Nephron progenitor cell (in vitro differentiated cells): ENCODE measurements at regions not wholly inside any gene's neighbourhood (a gene's known extent, or its start where the extent isn't known, plus 50 kb on each side); places are given as distances from the start of the nearest gene placed in this dataset.

Source experiments
- DNase-seq: peaks from one replicate; pipeline ENCODE4 v3.0.0; 2021
- H3K27ac Mint-ChIP-seq: 2 replicates; pipeline ENCODE4 v1.8.0; 2021; ENCODE audit warnings: mild to moderate bottlenecking, moderate library complexity, mixed read lengths
- H3K27me3 Mint-ChIP-seq: 2 replicates; pipeline ENCODE4 v1.8.0; 2021; ENCODE audit warnings: mild to moderate bottlenecking, low read depth, mixed read lengths; ENCODE audit not compliant: poor library complexity
- H3K36me3 Mint-ChIP-seq: 2 replicates; pipeline ENCODE4 v1.8.0; 2021; ENCODE audit warnings: low read depth, mixed read lengths
- H3K4me1 Mint-ChIP-seq: 2 replicates; pipeline ENCODE4 v1.8.0; 2021; ENCODE audit warnings: mixed read lengths
- H3K4me3 Mint-ChIP-seq: 2 replicates; pipeline ENCODE4 v1.8.0; 2021; ENCODE audit warnings: mild to moderate bottlenecking, moderate library complexity, mixed read lengths
- H3K9me3 Mint-ChIP-seq: 2 replicates; pipeline ENCODE4 v1.8.0; 2021; ENCODE audit warnings: mild to moderate bottlenecking, moderate library complexity, mixed read lengths
- TF ChIP-seq, protein P1 (sequence below): fragments of 200-600 bp; sonication (generic); IDR thresholded peaks from 2 replicates; pipeline ENCODE4 v1.5.0; 2021; ENCODE audit warnings: antibody characterized with exemption

DNA sequence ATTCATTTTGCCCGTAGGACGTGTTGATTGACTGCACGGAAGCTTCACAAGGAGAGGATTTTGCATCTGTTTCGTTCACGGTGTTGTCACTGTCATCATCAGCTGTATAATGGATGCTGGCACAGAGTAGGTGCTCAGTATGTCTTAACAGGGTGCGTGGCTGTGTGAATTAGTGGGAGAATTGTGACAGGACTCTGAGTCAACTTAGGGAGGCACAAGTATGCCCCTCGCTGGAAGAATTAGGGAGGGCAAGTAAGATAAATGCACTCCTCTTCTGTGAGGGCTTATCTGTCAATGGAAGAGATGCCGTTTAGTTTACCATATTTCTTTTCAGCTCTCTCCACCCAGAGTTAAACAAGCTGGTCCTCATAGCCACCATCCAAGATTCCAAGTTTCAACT lies 107.2 kb downstream of the TRIML1 start:
- TF ChIP-seq, protein P1, sequence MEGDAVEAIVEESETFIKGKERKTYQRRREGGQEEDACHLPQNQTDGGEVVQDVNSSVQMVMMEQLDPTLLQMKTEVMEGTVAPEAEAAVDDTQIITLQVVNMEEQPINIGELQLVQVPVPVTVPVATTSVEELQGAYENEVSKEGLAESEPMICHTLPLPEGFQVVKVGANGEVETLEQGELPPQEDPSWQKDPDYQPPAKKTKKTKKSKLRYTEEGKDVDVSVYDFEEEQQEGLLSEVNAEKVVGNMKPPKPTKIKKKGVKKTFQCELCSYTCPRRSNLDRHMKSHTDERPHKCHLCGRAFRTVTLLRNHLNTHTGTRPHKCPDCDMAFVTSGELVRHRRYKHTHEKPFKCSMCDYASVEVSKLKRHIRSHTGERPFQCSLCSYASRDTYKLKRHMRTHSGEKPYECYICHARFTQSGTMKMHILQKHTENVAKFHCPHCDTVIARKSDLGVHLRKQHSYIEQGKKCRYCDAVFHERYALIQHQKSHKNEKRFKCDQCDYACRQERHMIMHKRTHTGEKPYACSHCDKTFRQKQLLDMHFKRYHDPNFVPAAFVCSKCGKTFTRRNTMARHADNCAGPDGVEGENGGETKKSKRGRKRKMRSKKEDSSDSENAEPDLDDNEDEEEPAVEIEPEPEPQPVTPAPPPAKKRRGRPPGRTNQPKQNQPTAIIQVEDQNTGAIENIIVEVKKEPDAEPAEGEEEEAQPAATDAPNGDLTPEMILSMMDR, result no peak
- peaks cover 3% of the 10 kb centered on the region for H3K9me3 Mint-ChIP-seq

DNA sequence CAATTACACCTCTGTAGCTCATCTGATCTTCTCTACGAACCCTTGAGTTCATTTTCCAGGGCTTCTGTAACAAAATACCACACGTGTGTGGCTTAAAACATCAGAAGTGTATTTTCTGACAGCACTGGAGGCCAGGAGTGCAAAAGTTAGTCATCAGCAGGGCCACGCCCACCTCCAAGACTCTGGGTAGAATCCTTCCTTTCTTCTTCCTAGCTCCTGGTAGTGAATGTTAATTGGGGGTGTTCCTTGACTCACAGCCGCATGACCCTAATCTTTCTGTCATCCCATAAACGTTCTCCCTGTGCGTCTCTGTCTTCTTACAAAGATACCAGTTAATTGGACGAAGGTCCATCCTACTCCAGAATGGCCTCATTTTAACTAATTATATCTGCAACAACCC lies 115.0 kb downstream of the TRIML1 start:
- no peak for DNase-seq
- Mint-ChIP-seq H3K27me3 (peaks cover 3% of the 10 kb centered on the region), H3K36me3 (no peaks in the 10 kb centered on the region), H3K4me1 (no peaks in the 10 kb centered on the region), H3K4me3 (no peak overlapping the region), H3K9me3 (no peaks in the 10 kb centered on the region), H3K27ac (no peak overlapping the region)
- TF ChIP-seq, protein P1, result no peak

More for the DNA sequence above, 107.2 kb downstream of the TRIML1 start:
- peaks cover 3% of the 10 kb centered on the region for H3K27me3 Mint-ChIP-seq
- H3K36me3 Mint-ChIP-seq, result no peaks in the 10 kb centered on the region
- no peak overlapping the region for H3K27ac Mint-ChIP-seq
- H3K4me3 Mint-ChIP-seq, result no peak overlapping the region
- no peak for DNase-seq
- no peaks in the 10 kb centered on the region for H3K4me1 Mint-ChIP-seq

DNA sequence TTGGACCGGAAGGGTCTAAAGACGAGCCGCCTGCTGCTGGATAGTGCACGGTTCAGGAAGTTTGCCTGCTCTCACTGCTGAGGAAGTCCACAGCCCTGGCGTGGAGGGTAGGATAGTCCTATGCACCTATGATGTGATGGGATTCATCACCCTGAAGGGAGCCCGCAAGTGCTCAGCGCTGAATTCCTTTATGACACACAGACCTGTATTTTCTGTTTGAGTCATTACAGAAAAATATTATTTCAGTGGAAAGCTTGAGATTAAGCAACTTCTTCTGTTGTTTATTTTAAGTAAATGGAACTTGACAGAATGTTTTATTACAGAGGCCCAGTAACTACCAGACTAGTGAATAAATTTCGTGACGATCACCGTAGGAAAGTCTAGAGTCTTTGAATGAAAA lies 123.2 kb downstream of the TRIML1 start:
- Mint-ChIP-seq H3K4me3 (no peak overlapping the region), H3K36me3 (no peaks in the 10 kb centered on the region), H3K4me1 (no peaks in the 10 kb centered on the region), H3K9me3 (no peaks in the 10 kb centered on the region), H3K27ac (no peak overlapping the region), H3K27me3 (peaks cover 3% of the 10 kb centered on the region)
- DNase-seq, result no peak
- TF ChIP-seq, protein P1, result no peak

DNA sequence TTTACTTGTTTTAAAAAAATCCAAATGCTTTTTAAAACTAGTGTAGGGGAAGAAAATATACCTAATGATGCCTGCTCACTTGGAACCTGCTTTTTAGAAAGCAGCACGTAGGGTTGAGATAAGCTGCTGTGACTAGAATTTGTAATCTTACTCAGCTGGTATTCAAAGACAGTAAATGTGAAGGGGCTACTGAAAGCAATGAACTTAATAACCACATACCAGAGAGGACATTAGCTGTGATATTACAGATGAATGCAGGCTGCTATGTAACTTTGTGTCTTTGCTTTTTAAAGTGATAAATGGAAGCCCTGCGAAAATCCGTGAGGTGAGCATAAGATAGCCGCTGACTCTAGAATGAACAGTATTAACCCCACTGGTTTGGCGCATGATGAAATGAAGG lies 124.1 kb downstream of the TRIML1 start:
- H3K27me3 Mint-ChIP-seq, result peaks cover 3% of the 10 kb centered on the region
- no peak for DNase-seq
- no peak overlapping the region for H3K27ac Mint-ChIP-seq
- no peaks in the 10 kb centered on the region for H3K36me3 Mint-ChIP-seq
- H3K4me1 Mint-ChIP-seq, result no peaks in the 10 kb centered on the region
- H3K4me3 Mint-ChIP-seq, result no peak overlapping the region
- TF ChIP-seq, protein P1, result no peak
- H3K9me3 Mint-ChIP-seq, result no peaks in the 10 kb centered on the region

DNA sequence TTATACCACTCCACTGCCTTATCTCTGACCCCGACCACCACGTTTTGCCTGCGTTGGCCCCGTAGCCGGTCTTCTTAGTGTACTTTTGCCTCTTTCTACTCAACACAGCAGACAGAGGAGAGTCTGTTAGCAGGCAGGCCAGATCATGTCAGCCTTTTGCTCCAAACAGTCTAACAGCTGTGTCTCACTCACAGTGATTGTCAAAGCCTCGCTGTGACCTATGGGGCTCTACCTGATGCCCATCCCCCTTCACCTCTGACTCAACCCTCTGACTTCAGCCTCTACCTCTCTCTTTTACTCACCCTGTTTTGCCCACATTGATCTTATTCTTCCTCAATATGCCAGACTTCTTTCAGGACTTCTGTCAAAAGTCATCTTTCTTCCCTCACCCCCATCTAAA lies 127.1 kb downstream of the TRIML1 start:
- no peaks in the 10 kb centered on the region for H3K4me1 Mint-ChIP-seq
- TF ChIP-seq, protein P1, result no peak
- H3K27me3 Mint-ChIP-seq, result peaks cover 5% of the 10 kb centered on the region
- no peaks in the 10 kb centered on the region for H3K36me3 Mint-ChIP-seq
- H3K4me3 Mint-ChIP-seq, result no peak overlapping the region
- no peaks in the 10 kb centered on the region for H3K9me3 Mint-ChIP-seq
- no peak for DNase-seq
- H3K27ac Mint-ChIP-seq, result no peak overlapping the region

DNA sequence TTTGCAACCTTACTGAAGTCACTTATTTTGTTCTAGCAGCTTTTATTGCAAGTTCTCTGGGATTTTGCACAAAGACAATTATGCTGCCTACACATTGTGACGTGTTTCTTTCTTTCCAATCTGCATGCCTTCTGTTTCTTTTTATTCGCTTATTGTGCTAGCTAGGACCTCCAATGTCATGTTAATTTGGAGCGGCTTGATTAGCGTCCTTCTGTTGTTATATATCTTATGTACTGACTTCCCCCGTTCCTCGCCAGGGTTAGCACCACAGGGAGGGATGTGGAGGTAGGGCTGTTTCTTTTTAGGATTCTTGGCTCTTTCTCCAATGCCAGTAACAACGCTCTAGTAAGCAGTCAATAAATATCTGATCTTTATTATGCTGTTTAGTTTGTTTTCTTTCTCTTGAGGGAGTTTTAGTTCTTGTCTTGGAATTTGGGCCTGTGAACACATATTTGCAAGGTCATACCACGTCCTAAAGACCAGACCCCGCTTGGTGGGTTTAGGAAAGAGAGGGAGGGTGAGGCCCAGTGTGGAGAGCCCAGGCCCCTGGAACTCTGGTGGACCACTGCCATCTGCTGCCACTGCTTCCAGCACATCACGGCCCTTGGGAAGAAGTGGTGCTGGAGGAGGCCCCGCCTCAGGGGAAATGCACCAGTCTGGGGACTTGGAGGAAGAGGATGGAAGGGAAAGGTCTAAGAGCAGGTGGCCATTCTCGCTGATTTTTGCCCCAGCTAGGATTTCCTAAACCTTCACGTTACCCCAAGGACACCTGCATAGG lies 129.1 kb downstream of the TRIML1 start:
- no peak for DNase-seq
- TF ChIP-seq, protein P1, result no peak
- H3K9me3 Mint-ChIP-seq, result no peaks in the 10 kb centered on the region
- H3K36me3 Mint-ChIP-seq, result no peaks in the 10 kb centered on the region
- H3K4me3 Mint-ChIP-seq, result no peak overlapping the region
- H3K27ac Mint-ChIP-seq, result no peak overlapping the region
- no peaks in the 10 kb centered on the region for H3K4me1 Mint-ChIP-seq
- peaks cover 5% of the 10 kb centered on the region for H3K27me3 Mint-ChIP-seq
